ENCODE measurements at regions not wholly inside any gene's neighbourhood (a gene's known extent, or its start where the extent isn't known, plus 50 kb on each side); places are given as distances from the start of the nearest gene placed in this dataset.

DNA sequence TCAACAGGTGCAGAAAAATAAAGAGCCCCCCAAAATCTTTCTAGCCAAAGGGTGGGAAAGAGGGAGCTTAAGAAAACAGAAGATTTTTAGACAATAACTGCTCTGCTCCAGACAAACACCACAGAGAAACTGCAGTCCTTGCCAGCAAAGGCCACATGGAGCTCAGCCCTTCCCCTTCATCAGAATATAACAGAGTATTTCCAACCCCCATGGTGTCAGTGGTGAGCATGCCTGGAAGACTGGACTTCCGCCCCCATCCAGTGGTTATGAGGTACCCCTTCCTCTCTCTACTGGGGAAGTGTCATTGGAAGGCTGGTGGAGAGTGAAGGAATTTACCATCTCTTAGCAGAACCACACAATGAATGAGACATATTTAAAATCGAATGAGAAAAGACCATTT is 1007.3 kb upstream of the CELF2 start:
- TF ChIP-seq, protein P1, sequence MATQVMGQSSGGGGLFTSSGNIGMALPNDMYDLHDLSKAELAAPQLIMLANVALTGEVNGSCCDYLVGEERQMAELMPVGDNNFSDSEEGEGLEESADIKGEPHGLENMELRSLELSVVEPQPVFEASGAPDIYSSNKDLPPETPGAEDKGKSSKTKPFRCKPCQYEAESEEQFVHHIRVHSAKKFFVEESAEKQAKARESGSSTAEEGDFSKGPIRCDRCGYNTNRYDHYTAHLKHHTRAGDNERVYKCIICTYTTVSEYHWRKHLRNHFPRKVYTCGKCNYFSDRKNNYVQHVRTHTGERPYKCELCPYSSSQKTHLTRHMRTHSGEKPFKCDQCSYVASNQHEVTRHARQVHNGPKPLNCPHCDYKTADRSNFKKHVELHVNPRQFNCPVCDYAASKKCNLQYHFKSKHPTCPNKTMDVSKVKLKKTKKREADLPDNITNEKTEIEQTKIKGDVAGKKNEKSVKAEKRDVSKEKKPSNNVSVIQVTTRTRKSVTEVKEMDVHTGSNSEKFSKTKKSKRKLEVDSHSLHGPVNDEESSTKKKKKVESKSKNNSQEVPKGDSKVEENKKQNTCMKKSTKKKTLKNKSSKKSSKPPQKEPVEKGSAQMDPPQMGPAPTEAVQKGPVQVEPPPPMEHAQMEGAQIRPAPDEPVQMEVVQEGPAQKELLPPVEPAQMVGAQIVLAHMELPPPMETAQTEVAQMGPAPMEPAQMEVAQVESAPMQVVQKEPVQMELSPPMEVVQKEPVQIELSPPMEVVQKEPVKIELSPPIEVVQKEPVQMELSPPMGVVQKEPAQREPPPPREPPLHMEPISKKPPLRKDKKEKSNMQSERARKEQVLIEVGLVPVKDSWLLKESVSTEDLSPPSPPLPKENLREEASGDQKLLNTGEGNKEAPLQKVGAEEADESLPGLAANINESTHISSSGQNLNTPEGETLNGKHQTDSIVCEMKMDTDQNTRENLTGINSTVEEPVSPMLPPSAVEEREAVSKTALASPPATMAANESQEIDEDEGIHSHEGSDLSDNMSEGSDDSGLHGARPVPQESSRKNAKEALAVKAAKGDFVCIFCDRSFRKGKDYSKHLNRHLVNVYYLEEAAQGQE (IDR thresholded peaks at IDR 0.05; ENCODE audit: low read depth), result no peak
- TF ChIP-seq ZBTB7A (IDR thresholded peaks at IDR 0.05; ENCODE audit: low read depth), result no peak
- TF ChIP-seq NFIC (IDR thresholded peaks at IDR 0.05), result no peak
- TF ChIP-seq TCF12 (IDR thresholded peaks at IDR 0.05; ENCODE audit: low read depth), result no peak
- no peak for TF ChIP-seq TAF1 (IDR thresholded peaks at IDR 0.05; ENCODE audit: low read depth)
- TF ChIP-seq, protein P2, sequence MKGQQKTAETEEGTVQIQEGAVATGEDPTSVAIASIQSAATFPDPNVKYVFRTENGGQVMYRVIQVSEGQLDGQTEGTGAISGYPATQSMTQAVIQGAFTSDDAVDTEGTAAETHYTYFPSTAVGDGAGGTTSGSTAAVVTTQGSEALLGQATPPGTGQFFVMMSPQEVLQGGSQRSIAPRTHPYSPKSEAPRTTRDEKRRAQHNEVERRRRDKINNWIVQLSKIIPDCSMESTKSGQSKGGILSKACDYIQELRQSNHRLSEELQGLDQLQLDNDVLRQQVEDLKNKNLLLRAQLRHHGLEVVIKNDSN (IDR thresholded peaks at IDR 0.05), result no peak
- no peak for TF ChIP-seq CEBPB (IDR thresholded peaks at IDR 0.05)
- no peak for TF ChIP-seq FOXM1 (IDR thresholded peaks at IDR 0.05; ENCODE audit: borderline replicate concordance, low read depth)
- no peak for TF ChIP-seq EGR1 (IDR thresholded peaks at IDR 0.05)

- TF ChIP-seq RAD21 (IDR thresholded peaks at IDR 0.05; ENCODE audit: low read depth) (no peak), NFIC (IDR thresholded peaks at IDR 0.05) (no peak), TAF1 (IDR thresholded peaks at IDR 0.05; ENCODE audit: low read depth) (no peak), ZBTB7A (IDR thresholded peaks at IDR 0.05; ENCODE audit: low read depth) (no peak), CREB1 (IDR thresholded peaks at IDR 0.05; ENCODE audit: low read depth) (no peak)
- TF ChIP-seq, protein P1 (IDR thresholded peaks at IDR 0.05; ENCODE audit: low read depth), result no peak
- TF ChIP-seq, protein P2 (IDR thresholded peaks at IDR 0.05), result no peak
These were observed 1002.8 kb upstream of the CELF2 start for GRCh38 chr10:10014846-10015245.

DNA sequence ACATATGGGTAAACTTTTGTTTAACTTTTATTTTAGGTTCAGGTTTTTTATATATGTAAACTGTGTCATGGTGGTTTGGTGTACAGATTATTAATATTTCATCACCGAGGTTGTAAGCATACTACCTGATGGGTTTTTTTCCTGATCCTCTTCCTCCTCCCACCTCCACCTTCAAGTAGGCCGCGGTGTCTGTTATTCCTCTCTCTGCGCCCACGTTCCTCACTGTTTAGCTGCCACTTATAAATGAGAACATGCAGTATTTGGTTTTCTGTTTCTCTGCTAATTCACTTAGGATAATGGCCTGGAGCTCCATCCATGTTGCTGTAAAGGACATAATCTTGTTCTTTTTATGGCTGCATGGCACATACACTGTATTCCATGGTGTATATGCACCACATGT is 1000.0 kb upstream of the CELF2 start:
- TF ChIP-seq TEAD4 (IDR thresholded peaks at IDR 0.05) (no peak), YY1 (IDR thresholded peaks at IDR 0.05; ENCODE audit: low read depth) (no peak), EP300 (IDR thresholded peaks at IDR 0.05; ENCODE audit: borderline replicate concordance) (no peak), ZBTB7A (IDR thresholded peaks at IDR 0.05; ENCODE audit: low read depth) (no peak), FOXM1 (IDR thresholded peaks at IDR 0.05; ENCODE audit: borderline replicate concordance, low read depth) (no peak), TCF12 (IDR thresholded peaks at IDR 0.05; ENCODE audit: low read depth) (no peak), EGR1 (IDR thresholded peaks at IDR 0.05) (no peak), CREB1 (IDR thresholded peaks at IDR 0.05; ENCODE audit: low read depth) (no peak), TAF1 (IDR thresholded peaks at IDR 0.05; ENCODE audit: low read depth) (no peak), RAD21 (IDR thresholded peaks at IDR 0.05; ENCODE audit: low read depth) (no peak)
- TF ChIP-seq, protein P2 (IDR thresholded peaks at IDR 0.05), result no peak
- TF ChIP-seq, protein P1 (IDR thresholded peaks at IDR 0.05; ENCODE audit: low read depth), result no peak

- no peak for TF ChIP-seq FOXM1 (IDR thresholded peaks at IDR 0.05; ENCODE audit: borderline replicate concordance, low read depth)
- no peak for TF ChIP-seq YY1 (IDR thresholded peaks at IDR 0.05; ENCODE audit: low read depth)
- TF ChIP-seq, protein P1 (IDR thresholded peaks at IDR 0.05; ENCODE audit: low read depth), result no peak
- TF ChIP-seq, protein P2 (IDR thresholded peaks at IDR 0.05), result no peak
- TF ChIP-seq MAX (IDR thresholded peaks at IDR 0.05), result no peak
- no peak for TF ChIP-seq RAD21 (IDR thresholded peaks at IDR 0.05; ENCODE audit: low read depth)
- TF ChIP-seq EGR1 (IDR thresholded peaks at IDR 0.05), result no peak
- TF ChIP-seq TCF12 (IDR thresholded peaks at IDR 0.05; ENCODE audit: low read depth), result no peak
- no peak for TF ChIP-seq EP300 (IDR thresholded peaks at IDR 0.05; ENCODE audit: borderline replicate concordance)
- TF ChIP-seq CREB1 (IDR thresholded peaks at IDR 0.05; ENCODE audit: low read depth), result no peak
- TF ChIP-seq ZBTB7A (IDR thresholded peaks at IDR 0.05; ENCODE audit: low read depth), result no peak
- TF ChIP-seq TEAD4 (IDR thresholded peaks at IDR 0.05), result no peak
- no peak for TF ChIP-seq TAF1 (IDR thresholded peaks at IDR 0.05; ENCODE audit: low read depth)
- TF ChIP-seq CEBPB (IDR thresholded peaks at IDR 0.05), result no peak
- no peak for TF ChIP-seq NFIC (IDR thresholded peaks at IDR 0.05)
These were observed 996.7 kb upstream of the CELF2 start for GRCh38 chr10:10020945-10021344.
